GM12892 (cell line): ENCODE measurements at regions not wholly inside any gene's neighbourhood (a gene's known extent, or its start where the extent isn't known, plus 50 kb on each side); places are given as distances from the start of the nearest gene placed in this dataset.

Experiments used
- POLR2A ChIP-seq: IDR thresholded peaks from 2 replicates; pipeline ENCODE4 v1.6.1; 2011; ENCODE audit warnings: low read depth, low read length, control low read depth
- TAF1 ChIP-seq: IDR thresholded peaks from 2 replicates; pipeline ENCODE4 v1.6.1; 2011; ENCODE audit warnings: low read depth, mild to moderate bottlenecking, control low read depth, low read length, borderline replicate concordance

GRCh38 chr9:119951591-119951990 is 582.4 kb upstream of the BRINP1 start:
- TF ChIP-seq POLR2A (no peak), TAF1 (no peak)
